ENCODE measurements at regions not wholly inside any gene's neighbourhood (a gene's known extent, or its start where the extent isn't known, plus 50 kb on each side); places are given as distances from the start of the nearest gene placed in this dataset.

- intact Hi-C loops (cut with micrococcal nuclease) (no loop called here), dilution Hi-C loops (cut with MboI; ENCODE audit: extremely low pct_ligation_motif_present, low sequenced_read_pairs) (no loop called here)
- peaks cover 49 to 68% of the 10 kb centered on the region in 2 experiments for H3K27me3 ChIP-seq (ENCODE audit: control insufficient read depth in 2 of 2, insufficient read depth in 2 of 2, low read length in 2 of 2)
- TF ChIP-seq MYC (IDR thresholded peaks at IDR 0.05; ENCODE audit: low read depth, low read length): no peak
- no peaks in the 10 kb centered on the region for H3K79me2 ChIP-seq (ENCODE audit: control insufficient read depth, insufficient read depth, low read length)
- ChIA-PET CTCF (interaction anchor here (1.1 kb wide), 1 partner anchor 10 kb away, joined by 3 read pairs; no protein-coding TSS in a partner anchor), POLR2A (no interaction called here)
- H3K36me3 ChIP-seq (ENCODE audit: control insufficient read depth in 2 of 2, extremely low read depth in 1 of 2, insufficient read depth in 2 of 2, low read length in 2 of 2): no peaks in the 10 kb centered on the region
- FAIRE-seq (no peak), DNase-seq (ENCODE audit: low read depth, low spot score) (no peak)
- H3K4me1 ChIP-seq (ENCODE audit: control insufficient read depth, extremely low read depth, insufficient read depth, low read length): no peaks in the 10 kb centered on the region
- no peaks in the 10 kb centered on the region for H3K9me3 ChIP-seq (replicated peaks; ENCODE audit: control insufficient read depth, insufficient read depth, low read length)
- BruUV-seq (replicated peaks): no TSS peak
- H4K20me1 ChIP-seq (replicated peaks; ENCODE audit: control insufficient read depth, extremely low read depth, insufficient read depth, low read length): no peaks in the 10 kb centered on the region
- H3K4me2 ChIP-seq (ENCODE audit: insufficient read depth, low read length): no peak overlapping the region
- no peak overlapping the region for H3K27ac ChIP-seq (ENCODE audit: insufficient read depth, low read depth, low read length)
- H3K4me3 ChIP-seq (replicated peaks in 1 of 3; ENCODE audit: insufficient read depth in 1 of 3, low read depth in 1 of 3, low read length in 3 of 3): no peak overlapping the region
- H3K9me1 ChIP-seq (replicated peaks; ENCODE audit: control insufficient read depth, extremely low read depth, insufficient read depth, low read length): no peaks in the 10 kb centered on the region
- H2AFZ ChIP-seq (ENCODE audit: low read depth, low read length): no peak overlapping the region
- H3K9ac ChIP-seq (replicated peaks; ENCODE audit: extremely low read depth, insufficient read depth, low read length): no peak overlapping the region
Measured at GRCh38 chr5:73338256-73339050, 110.1 kb downstream of the FOXD1 start.

- no peaks in the 10 kb centered on the region for H3K79me2 ChIP-seq (ENCODE audit: control insufficient read depth, insufficient read depth, low read length)
- no peak for DNase-seq (ENCODE audit: low read depth, low spot score)
- H3K27me3 ChIP-seq (ENCODE audit: control insufficient read depth in 2 of 2, insufficient read depth in 2 of 2, low read length in 2 of 2): peaks cover 49 to 73% of the 10 kb centered on the region in 2 experiments
- dilution Hi-C loops (cut with MboI; ENCODE audit: extremely low pct_ligation_motif_present, low sequenced_read_pairs) (no loop called here), intact Hi-C loops (cut with micrococcal nuclease) (no loop called here)
- H3K4me1 ChIP-seq (ENCODE audit: control insufficient read depth, extremely low read depth, insufficient read depth, low read length): no peaks in the 10 kb centered on the region
- H2AFZ ChIP-seq (ENCODE audit: low read depth, low read length): no peak overlapping the region
- POLR2A ChIA-PET: no interaction called here
- CTCF ChIA-PET: interaction anchor here (0.9 to 1.6 kb wide), 3 partner anchors 11 to 121 kb away, joined by 3 read pairs; no protein-coding TSS in a partner anchor
- H3K9me1 ChIP-seq (replicated peaks; ENCODE audit: control insufficient read depth, extremely low read depth, insufficient read depth, low read length): no peaks in the 10 kb centered on the region
- H3K9me3 ChIP-seq (replicated peaks; ENCODE audit: control insufficient read depth, insufficient read depth, low read length): no peaks in the 10 kb centered on the region
- no peak overlapping the region for H3K4me2 ChIP-seq (ENCODE audit: insufficient read depth, low read length)
- no peak for TF ChIP-seq POLR2AphosphoS5 (IDR thresholded peaks at IDR 0.05; ENCODE audit: insufficient read depth, low read depth, low read length)
- TF ChIP-seq MYC (IDR thresholded peaks at IDR 0.05; ENCODE audit: low read depth, low read length): no peak
- TF ChIP-seq GATA2 (IDR thresholded peaks at IDR 0.05; ENCODE audit: insufficient read depth, insufficient read length, low read depth, low read length): no peak
- TF ChIP-seq MAX (IDR thresholded peaks at IDR 0.05; ENCODE audit: insufficient read depth, insufficient read length): no peak
- TF ChIP-seq FOS (IDR thresholded peaks at IDR 0.05; ENCODE audit: borderline replicate concordance, insufficient read depth, low read length): no peak
- TF ChIP-seq CTCF (IDR thresholded peaks at IDR 0.05; ENCODE audit: extremely low read depth in 1 of 2, insufficient read depth in 1 of 2, low read depth in 1 of 2, low read length in 2 of 2): no peak
- TF ChIP-seq JUN (IDR thresholded peaks at IDR 0.05; ENCODE audit: borderline replicate concordance, insufficient read depth, insufficient read length, low read depth): no peak
- TF ChIP-seq EZH2 (IDR thresholded peaks at IDR 0.05; ENCODE audit: borderline replicate concordance, low read depth, low read length, severe bottlenecking): no peak
- no peak for TF ChIP-seq POLR2A (IDR thresholded peaks at IDR 0.05; ENCODE audit: low read depth, low read length)
- H3K27ac ChIP-seq (ENCODE audit: insufficient read depth, low read depth, low read length): no peak overlapping the region
- H3K9ac ChIP-seq (replicated peaks; ENCODE audit: extremely low read depth, insufficient read depth, low read length): no peak overlapping the region
- H3K4me3 ChIP-seq (replicated peaks in 1 of 3; ENCODE audit: insufficient read depth in 1 of 3, low read depth in 1 of 3, low read length in 3 of 3): no peak overlapping the region
- no peaks in the 10 kb centered on the region for H4K20me1 ChIP-seq (replicated peaks; ENCODE audit: control insufficient read depth, extremely low read depth, insufficient read depth, low read length)
- BruUV-seq (replicated peaks): no TSS peak
- no peaks in the 10 kb centered on the region for H3K36me3 ChIP-seq (ENCODE audit: control insufficient read depth in 2 of 2, extremely low read depth in 1 of 2, insufficient read depth in 2 of 2, low read length in 2 of 2)
- no peak for FAIRE-seq
Measured at GRCh38 chr5:73337586-73338255, 110.9 kb downstream of the FOXD1 start.
